Coronary artery (tissue), 2 donors: ENCODE measurements at regions not wholly inside any gene's neighbourhood (a gene's known extent, or its start where the extent isn't known, plus 50 kb on each side); places are given as distances from the start of the nearest gene placed in this dataset.
"Not testable (repeated sequence)": the region's sequence is repeated elsewhere in the genome, so short reads cannot be mapped to it uniquely, and the experiment has no call there.

Experiments used
- DNase-seq: peaks from one replicate; pipeline ENCODE4 v3.0.0-alpha.2; 2017; ENCODE audit warnings: low spot score
- H3K27ac ChIP-seq, 2 donors: fragments of 200-600 bp; sonication (generic); one replicate each; pipeline ENCODE4 v1.5.1; 2016 to 2019
- H3K4me3 ChIP-seq: fragments of 200-600 bp; sonication (generic); 2 replicates; pipeline ENCODE4 v1.5.1; 2016; ENCODE audit warnings: mild to moderate bottlenecking, moderate library complexity
- TF ChIP-seq, protein P1 (sequence below): fragments of 200-600 bp; sonication (generic); IDR thresholded peaks from one replicate; pipeline ENCODE4 v1.5.1; 2019; ENCODE audit warnings: antibody characterized with exemption

DNA sequence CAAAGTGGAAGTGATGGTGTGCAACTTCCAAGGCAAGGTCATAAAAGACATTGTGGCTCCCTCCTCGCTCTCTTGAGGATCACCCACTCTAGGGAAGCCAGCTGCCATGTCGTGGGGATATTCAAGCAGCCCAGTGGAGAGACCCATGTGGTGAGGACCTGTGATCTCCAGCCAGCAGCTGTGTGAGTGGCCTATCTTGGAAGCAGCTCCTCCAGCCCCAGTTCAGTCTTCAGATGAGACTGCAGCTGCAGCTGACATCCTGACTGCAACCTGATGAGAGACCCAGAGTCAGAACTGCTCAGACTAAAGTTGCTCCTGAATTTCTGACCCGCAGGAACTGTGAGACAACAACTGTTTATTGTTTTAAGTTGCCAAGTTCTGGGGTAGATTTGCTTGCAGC, 86.4 kb upstream of the GRK3 start:
- TF ChIP-seq, protein P1, sequence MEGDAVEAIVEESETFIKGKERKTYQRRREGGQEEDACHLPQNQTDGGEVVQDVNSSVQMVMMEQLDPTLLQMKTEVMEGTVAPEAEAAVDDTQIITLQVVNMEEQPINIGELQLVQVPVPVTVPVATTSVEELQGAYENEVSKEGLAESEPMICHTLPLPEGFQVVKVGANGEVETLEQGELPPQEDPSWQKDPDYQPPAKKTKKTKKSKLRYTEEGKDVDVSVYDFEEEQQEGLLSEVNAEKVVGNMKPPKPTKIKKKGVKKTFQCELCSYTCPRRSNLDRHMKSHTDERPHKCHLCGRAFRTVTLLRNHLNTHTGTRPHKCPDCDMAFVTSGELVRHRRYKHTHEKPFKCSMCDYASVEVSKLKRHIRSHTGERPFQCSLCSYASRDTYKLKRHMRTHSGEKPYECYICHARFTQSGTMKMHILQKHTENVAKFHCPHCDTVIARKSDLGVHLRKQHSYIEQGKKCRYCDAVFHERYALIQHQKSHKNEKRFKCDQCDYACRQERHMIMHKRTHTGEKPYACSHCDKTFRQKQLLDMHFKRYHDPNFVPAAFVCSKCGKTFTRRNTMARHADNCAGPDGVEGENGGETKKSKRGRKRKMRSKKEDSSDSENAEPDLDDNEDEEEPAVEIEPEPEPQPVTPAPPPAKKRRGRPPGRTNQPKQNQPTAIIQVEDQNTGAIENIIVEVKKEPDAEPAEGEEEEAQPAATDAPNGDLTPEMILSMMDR = no peak
- peak overlapping the region in 1 of 2 donors; percentile 76 for H3K27ac ChIP-seq
- no peak overlapping the region for H3K4me3 ChIP-seq
- no peak for DNase-seq

DNA sequence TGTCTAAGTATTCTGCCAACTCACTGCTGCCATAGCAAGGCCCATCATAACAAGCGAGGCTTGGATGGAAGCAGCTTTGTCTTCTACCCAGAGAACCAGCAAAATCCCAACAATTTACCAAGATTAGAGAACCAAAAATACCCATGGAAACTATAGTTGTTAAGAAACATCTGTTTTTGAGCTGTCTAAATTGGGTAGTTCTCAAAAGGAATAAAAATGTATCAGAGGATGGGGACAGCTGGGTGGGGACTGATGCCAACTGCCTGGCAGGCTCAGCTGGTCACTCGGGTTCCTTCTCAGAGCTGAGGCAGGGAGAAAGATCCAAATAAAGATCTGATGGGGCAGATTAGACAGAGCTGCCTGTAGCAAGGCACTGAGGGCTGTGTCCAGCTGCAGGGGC, 85.9 kb upstream of the GRK3 start:
- Histone ChIP-seq H3K4me3 (no peak overlapping the region), H3K27ac (peak overlapping the region; percentile 48 to 76)
- DNase-seq = no peak
- TF ChIP-seq, protein P1 = no peak

DNA sequence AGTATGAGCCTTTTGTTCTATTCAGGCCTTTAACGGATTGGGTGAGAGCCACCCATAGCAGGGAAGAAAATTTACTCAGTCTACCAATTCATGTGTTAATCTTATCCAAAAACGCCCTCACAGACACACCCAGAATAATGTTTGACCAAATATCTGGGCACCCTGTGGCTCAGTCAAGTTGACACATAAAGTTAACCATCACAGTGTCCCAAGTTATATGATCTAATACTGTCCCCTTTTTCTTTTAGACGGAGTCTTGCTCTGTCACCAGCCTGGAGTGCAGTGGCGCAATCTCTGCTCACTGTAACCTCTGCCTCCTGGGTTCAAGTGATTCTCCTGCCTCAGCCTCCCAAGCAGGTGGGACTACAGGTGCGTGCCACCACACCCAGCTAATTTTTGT, 83.6 kb upstream of the GRK3 start:
- DNase-seq, H3K27ac ChIP-seq: not testable (repeated sequence)

DNA sequence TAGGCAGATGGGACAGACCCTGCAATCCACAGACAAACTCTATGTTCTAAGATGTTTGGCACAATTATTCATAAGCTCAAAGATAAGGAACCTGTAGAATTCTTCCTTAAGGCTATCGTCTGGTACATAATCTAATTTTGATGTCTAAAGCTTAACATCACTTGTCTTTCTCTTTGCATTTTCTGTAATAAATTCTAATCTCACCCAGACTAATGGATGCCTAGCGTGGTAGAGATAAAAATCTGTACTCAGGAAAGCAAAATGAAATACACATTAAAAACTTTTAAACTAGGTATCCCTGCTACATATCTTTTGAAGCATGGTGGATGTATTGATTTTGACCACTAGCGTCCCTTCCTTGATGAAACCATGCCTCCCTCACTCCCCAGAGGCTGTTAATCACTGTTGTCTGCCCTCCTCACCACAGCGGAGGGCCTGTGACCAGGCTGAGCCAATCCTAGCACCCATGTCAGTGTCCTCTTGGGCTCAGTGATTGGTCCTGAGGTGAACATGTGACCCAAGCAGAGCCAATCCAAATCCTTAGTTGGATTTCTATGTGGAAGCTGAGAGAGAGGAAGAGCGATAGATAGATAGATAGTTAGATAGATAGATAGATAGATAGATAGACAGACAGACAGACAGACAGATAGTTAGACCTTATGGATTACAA, 82.2 kb upstream of the GRK3 start:
- TF ChIP-seq, protein P1 = no peak
- Histone ChIP-seq H3K27ac (no peak overlapping the region), H3K4me3 (no peak overlapping the region)
- no peak for DNase-seq

More for the DNA sequence above, 83.6 kb upstream of the GRK3 start:
- H3K4me3 ChIP-seq = not testable (repeated sequence)

DNA sequence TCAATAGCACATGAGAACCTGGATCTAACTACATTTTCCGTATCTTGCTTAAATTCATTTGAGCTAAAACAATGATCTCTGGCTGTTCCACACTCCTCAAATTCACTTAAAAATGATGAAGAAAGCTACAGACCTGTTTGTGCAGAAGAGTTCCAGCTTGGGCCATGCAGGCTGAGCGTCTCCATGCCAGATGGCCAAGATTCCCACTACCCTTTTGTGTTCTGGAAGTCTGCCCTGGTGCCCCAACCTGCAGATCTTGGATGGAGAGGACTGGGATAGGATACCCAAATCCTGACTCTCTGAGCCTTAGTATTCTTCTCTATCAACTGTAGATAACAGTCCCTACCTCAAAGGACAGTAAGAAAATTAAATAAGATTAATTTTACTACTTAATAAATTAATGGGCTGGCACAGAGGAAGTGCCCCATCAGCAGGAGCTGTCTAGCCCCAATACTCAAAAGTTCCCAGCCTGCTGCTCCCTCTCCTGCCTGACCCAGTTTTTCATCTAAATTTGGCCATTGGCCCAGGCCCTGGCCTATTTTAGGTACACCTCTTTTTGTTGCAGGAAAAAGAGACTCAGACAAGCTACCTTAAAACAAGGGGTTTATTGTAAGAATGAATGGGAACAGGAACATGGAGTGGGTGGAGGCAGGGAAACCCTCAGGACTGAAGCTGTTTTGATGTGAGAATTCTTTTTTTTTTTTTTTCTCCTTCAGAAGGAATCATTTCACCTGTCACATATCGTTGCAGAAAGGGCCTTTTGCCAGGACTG, 81.4 kb upstream of the GRK3 start:
- Histone ChIP-seq H3K4me3 (no peak overlapping the region), H3K27ac (no peak overlapping the region)
- DNase-seq = no peak
- TF ChIP-seq, protein P1 = no peak

DNA sequence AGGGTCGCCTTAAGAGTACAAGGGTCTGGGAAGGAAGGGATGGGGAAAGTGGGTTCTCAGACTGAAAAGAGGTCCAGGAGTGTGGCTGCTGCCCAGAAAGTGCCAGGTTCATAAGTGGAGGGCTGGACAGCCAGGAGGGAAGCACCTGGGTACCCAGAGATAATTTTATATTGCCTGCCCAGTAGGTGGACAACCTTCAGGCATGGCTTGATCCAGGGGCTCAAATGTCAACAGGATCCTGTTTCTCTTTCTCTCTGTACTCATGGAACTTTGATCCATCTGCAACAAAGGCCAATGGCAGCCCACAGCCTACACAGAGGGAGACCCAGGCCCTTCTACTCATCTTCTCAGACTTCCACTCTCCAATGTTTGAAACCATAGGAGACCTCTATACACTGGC, 80.5 kb upstream of the GRK3 start:
- H3K27ac ChIP-seq = no peak overlapping the region
- no peak for DNase-seq
- no peak overlapping the region for H3K4me3 ChIP-seq
- TF ChIP-seq, protein P1 = no peak

DNA sequence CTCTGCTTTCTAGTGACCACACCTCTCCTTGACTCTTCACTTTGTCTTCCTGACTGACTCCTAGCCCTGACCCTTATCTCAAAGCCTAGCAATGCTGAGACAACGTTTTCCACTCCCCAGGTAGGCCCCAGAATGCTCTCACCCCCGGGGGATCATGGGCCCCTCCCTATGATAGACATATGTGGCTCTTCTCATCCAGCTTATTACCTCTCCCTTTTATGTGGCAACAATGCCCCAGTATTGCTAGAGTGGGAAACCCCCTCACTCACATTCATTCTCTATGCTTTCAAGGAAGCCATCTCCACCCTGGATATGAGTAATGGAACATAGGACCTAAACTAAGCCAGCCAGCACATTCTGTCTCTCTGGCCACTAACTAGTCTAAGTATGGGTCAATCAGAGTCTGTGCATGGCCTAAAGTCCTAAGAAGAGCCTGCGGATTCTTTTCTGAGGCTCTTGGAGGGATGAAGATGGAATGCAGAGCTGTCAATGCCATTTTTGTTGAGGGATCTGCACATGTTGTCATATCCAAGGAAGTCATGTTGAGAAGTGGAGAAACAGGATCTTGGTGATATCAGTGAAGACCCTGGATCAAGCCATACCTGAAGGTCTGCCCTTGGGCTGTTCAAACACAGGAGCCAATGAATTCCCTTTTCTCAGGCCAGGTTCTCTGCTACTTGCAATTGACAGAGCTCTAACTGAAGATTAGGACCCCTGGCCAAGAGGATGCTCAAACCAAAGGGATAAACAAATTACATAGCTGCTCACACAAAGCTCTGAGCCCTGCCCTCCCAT, 79.8 kb upstream of the GRK3 start:
- Histone ChIP-seq H3K4me3 (no peak overlapping the region), H3K27ac (no peak overlapping the region)
- TF ChIP-seq, protein P1 = no peak
- no peak for DNase-seq
